Activated T-helper 17 cell treated with anti-CD3 and anti-CD28 coated beads, Interleukin-2, amount 50 U/mL, for 72 hours (primary cell): ENCODE measurements at regions not wholly inside any gene's neighbourhood (a gene's known extent, or its start where the extent isn't known, plus 50 kb on each side); places are given as distances from the start of the nearest gene placed in this dataset.

ENCODE experiments used
- ATAC-seq: fragments of 150-1000 bp; cut with Tn5 transposase; replicated peaks from 2 replicates; pipeline ENCODE4 v1.10.0; 2021; ENCODE audit warnings: mild to moderate bottlenecking, moderate library complexity
- H3K27ac Mint-ChIP-seq: one replicate; pipeline ENCODE4 v1.8.0; 2022; ENCODE audit warnings: mixed read lengths
- H3K27me3 Mint-ChIP-seq: one replicate; pipeline ENCODE4 v1.8.0; 2022; ENCODE audit warnings: mixed read lengths
- H3K36me3 Mint-ChIP-seq: one replicate; pipeline ENCODE4 v1.8.0; 2022; ENCODE audit warnings: low read depth, mild to moderate bottlenecking, mixed read lengths
- H3K4me1 Mint-ChIP-seq: one replicate; pipeline ENCODE4 v1.8.0; 2022; ENCODE audit warnings: mixed read lengths
- H3K4me3 Mint-ChIP-seq: one replicate; pipeline ENCODE4 v1.8.0; 2022; ENCODE audit warnings: mild to moderate bottlenecking, mixed read lengths
- H3K9me3 Mint-ChIP-seq: one replicate; pipeline ENCODE4 v1.8.0; 2022; ENCODE audit warnings: mixed read lengths

DNA sequence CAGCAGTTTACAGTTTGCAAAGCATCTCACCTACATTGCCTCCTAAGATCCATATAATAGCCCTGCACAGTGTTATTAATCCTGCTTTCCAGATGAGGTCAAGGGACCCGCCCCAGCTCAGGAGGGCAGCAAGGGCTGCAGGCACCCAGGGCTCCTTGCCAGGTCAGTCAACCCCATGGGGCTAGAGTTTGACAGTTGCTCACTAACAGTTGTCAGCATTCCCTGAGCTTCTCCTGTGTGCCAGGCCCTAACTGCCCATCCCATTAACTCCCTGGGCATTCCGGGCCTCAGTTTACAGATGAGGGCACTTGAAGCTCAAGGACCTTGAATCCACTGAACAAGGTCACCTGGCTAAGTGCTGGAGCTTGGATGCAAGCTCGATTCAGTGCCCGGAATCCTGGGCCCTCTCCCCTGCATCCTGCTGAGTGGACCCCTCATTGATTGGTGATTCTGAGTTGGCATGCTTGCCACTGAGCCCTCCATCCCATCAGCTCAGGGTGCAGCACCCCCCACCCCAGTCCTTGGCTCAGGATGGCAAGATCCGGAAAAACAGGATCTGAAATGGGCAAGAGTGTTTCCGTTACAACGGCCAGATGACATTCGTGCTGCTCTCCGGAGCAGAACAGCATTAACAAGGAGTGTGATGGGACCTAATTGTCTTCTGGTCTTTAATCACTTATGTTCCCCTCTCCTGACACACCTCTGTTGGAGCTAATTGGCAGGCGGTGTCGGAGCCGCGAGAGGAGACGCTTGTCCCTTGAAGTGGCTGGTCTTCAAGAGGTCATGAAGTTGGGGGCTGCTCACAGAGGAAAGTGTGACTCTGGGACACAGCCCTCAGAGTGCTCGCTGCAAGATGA, 87.4 kb upstream of the SHISAL1 start:
- Mint-ChIP-seq H3K27ac (no peak overlapping the region), H3K36me3 (no peaks in the 10 kb centered on the region), H3K4me1 (no peaks in the 10 kb centered on the region), H3K9me3 (no peaks in the 10 kb centered on the region), H3K27me3 (no peaks in the 10 kb centered on the region), H3K4me3 (no peak overlapping the region)
- ATAC-seq = no peak

- Mint-ChIP-seq H3K27ac (no peak overlapping the region), H3K36me3 (no peaks in the 10 kb centered on the region), H3K4me1 (no peaks in the 10 kb centered on the region), H3K4me3 (no peak overlapping the region), H3K27me3 (no peaks in the 10 kb centered on the region), H3K9me3 (no peaks in the 10 kb centered on the region)
- ATAC-seq = no peak
Measured at GRCh38 chr22:44398856-44399837, 86.4 kb upstream of the SHISAL1 start.

DNA sequence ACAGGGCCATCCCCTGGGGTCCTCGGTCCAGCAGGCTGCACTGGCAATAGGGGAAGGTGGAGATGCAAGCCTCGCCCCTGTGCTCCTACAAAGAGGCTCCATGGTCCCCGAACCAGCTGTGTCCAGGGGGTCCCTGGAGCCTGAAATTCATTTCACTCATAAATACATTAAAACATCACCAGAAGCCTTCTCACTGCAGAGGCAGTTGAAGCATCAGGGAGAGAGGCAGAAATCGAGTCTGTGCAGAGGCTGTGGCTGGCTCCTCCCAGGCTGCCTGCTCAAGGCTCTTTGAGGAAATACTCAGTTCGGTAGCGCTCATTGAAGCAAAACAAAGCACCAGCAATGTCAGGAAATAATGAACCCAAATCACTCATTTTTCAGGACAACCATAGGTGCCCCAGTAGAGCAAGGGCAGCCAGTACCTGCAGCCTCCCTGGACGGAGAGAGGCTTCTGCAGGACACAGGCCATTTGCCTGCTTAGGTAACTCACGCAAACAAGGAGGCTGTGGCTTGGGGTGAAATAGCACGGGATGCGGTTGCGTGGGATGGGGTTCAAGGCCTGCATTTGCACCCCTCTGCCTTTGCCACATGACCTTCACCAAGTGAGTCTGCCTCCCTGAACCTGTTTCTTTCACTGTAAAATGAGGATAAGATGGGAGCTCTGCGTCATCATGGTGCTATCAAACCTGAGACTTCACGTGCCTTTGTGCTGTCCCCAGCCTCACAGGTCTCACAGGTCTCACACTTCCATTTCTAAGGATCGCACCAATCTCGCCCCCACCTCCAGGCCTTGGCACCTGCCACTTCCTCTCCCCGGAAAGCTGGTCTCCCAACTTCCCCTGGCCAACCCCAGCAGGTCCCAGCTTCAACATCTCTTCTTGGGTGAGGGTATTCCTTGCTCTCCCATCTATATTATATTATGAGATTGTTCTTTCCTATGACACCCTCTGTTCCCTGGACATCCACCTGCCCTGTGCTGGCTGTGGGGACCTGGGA, 84.3 kb upstream of the SHISAL1 start:
- no peaks in the 10 kb centered on the region for H3K36me3 Mint-ChIP-seq
- no peaks in the 10 kb centered on the region for H3K27me3 Mint-ChIP-seq
- H3K4me3 Mint-ChIP-seq = no peak overlapping the region
- no peaks in the 10 kb centered on the region for H3K9me3 Mint-ChIP-seq
- no peak overlapping the region for H3K27ac Mint-ChIP-seq
- H3K4me1 Mint-ChIP-seq = no peaks in the 10 kb centered on the region
- no peak for ATAC-seq

- Mint-ChIP-seq H3K9me3 (no peaks in the 10 kb centered on the region), H3K27me3 (peaks cover 4% of the 10 kb centered on the region), H3K4me1 (no peaks in the 10 kb centered on the region), H3K4me3 (no peak overlapping the region), H3K36me3 (no peaks in the 10 kb centered on the region), H3K27ac (no peak overlapping the region)
- ATAC-seq = no peak
Measured at GRCh38 chr22:44396021-44396726, 83.4 kb upstream of the SHISAL1 start.

DNA sequence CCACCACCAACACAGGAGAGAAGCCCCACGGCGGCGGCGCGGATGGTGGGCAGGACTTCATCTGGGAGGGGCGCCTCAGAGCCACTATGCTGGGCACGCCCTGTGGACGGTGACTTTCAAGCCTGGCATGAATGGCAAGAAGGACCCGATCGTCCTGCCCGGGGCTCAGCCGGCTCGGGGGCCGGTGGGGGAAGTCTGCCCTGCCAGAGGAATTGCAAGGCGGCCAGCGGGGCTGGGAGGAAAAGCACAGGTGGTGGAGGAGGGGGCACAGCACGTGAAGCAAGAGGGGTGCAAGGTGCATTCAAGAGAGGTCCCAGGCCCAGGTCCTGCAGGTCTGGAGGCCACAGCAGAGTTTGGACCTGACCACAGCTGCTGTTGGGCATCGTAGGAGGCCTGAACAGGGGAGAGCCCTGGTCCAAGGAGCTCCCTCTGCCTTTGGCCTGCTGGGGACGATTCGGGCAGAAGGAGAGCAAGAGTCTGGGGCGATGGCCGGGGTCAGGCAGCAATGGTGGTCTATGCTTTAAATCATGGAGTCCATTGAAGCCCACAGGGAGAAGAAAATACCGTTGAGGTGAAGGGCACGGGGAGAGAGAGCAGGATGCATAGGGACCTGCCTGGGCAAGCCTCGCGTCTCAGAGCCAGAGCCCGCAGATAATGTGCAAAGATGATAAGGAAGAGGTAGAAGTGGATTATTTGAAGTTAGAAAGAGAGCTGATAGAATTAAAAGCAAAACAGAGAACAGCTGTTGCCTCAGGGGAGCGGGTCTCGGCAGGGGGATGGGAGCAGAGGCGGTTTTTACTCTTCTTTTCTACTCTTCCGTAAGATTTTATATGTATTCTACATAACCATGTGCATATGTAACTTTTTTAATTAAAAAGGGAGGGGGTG, 82.6 kb upstream of the SHISAL1 start:
- peaks cover 4% of the 10 kb centered on the region for H3K27me3 Mint-ChIP-seq
- no peak overlapping the region for H3K27ac Mint-ChIP-seq
- H3K4me3 Mint-ChIP-seq = no peak overlapping the region
- no peaks in the 10 kb centered on the region for H3K9me3 Mint-ChIP-seq
- no peaks in the 10 kb centered on the region for H3K36me3 Mint-ChIP-seq
- H3K4me1 Mint-ChIP-seq = no peaks in the 10 kb centered on the region
- no peak for ATAC-seq

DNA sequence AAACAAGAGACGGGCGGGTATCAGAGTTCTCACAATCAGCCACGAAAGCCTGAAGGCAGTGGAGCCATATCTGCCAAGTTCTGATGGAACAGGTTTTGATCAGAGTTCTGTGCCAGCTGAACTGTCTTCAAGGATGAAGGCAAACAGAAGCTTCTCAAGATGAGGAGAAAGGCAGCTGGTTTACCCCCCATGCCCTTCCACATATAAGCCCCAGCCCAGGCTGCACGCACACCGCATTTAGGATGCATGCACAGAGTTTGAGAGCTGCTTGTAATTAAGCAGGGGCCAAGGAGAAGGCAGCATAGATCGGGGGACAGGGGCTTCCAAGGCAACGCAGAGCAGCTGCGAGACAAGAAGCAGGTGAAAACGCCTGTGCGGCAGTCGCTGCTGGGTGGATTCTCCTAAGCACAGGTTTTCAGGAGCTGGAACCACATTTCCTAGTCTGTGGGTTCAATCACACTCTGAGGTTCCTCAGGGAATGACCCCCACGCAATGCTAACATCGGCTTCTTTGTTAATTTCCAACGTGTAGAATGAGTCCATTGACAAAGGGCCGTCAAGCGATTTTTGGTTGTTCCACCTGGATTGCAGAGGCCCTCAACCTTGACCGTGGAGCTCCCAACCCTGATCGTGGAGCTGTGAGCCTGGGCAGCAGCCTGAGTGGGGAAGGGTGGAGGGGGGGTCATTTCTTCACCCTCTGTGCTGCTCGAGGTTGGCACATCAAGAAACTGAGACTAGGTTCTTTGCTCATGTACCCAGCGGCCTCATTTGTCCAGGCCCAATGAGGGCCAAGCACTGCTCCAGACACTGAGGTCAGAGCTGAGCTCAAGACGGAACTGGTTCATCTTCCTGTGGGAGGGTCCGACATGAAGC, 81.7 kb upstream of the SHISAL1 start:
- H3K9me3 Mint-ChIP-seq = no peaks in the 10 kb centered on the region
- no peak overlapping the region for H3K27ac Mint-ChIP-seq
- peaks cover 4% of the 10 kb centered on the region for H3K27me3 Mint-ChIP-seq
- H3K4me3 Mint-ChIP-seq = no peak overlapping the region
- no peak for ATAC-seq
- H3K4me1 Mint-ChIP-seq = no peaks in the 10 kb centered on the region
- H3K36me3 Mint-ChIP-seq = no peaks in the 10 kb centered on the region

- no peaks in the 10 kb centered on the region for H3K4me1 Mint-ChIP-seq
- H3K27ac Mint-ChIP-seq = no peak overlapping the region
- H3K36me3 Mint-ChIP-seq = no peaks in the 10 kb centered on the region
- no peak for ATAC-seq
- H3K4me3 Mint-ChIP-seq = no peak overlapping the region
- peaks cover 4% of the 10 kb centered on the region for H3K27me3 Mint-ChIP-seq
- no peaks in the 10 kb centered on the region for H3K9me3 Mint-ChIP-seq
Measured at GRCh38 chr22:44393066-44393465, 80.3 kb upstream of the SHISAL1 start.

DNA sequence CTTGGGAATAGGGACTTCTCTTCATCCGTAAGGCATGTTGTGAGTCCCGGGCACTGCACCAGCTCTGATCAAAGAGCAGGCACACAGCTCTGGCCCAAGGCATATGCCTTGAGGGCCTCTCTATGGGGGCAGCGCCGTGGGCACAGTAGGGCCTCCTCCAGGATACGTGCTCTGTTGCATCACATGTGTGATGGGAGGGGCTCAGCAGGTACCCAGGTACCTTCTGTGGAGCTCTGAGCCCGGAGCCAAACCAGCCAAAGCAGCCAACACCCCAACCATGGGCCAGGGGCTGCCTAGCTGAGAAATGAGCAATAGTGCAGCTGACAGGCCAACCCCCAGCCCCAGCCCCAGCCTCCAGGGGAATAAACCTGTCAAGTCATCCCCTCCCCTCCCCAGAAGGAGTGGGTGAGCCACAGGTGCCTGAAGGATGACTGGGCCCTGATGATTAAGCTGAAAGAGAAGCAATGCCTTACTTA, 79.7 kb upstream of the SHISAL1 start:
- peaks cover 4% of the 10 kb centered on the region for H3K27me3 Mint-ChIP-seq
- no peaks in the 10 kb centered on the region for H3K9me3 Mint-ChIP-seq
- no peak overlapping the region for H3K27ac Mint-ChIP-seq
- ATAC-seq = no peak
- no peak overlapping the region for H3K4me3 Mint-ChIP-seq
- no peaks in the 10 kb centered on the region for H3K4me1 Mint-ChIP-seq
- no peaks in the 10 kb centered on the region for H3K36me3 Mint-ChIP-seq

DNA sequence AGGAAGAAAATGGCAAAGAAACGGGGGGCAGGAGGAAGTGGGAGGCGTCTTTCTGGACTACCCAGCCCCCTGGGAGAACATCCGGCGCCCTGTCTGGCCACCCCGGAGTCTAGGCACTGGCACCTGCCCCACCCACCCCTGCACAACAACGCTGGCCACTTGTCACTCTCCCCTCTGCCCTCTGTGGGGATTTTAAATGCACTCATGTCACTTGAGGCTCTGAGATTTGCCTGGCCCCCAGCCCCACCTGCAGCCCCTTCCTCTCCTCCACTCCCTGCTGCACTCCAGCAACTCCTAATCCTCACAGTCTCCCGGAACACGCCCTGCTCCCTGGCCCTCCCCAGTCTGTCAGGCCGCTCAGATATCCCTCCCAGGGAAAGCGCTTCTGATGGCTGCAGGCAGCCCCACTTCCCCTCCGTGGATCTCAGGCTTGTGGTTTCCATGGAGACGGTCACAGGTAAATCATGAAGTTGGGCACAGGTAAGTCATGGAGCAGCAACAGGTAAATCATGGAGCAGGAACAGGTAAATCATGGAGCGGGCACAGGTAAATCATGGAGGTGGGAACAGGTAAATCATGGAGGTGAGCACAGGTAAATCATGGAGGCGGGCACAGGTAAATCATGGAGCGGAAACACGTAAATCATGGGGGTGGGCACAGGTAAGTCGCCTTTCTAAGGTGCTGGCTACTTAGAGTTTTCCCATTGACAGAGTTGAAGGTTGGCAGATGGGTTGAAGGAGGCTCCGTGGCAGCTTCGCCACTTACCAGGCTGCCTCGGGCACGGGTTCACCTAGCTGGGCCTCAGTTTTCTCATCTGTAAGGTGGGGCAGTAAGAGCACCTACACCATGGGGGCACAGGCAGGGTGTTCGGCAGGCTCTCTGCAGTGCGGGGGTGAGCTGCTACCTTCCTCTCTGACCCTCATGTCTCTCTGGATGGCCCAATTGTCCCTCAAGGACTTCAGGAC, 79.0 kb upstream of the SHISAL1 start:
- no peak overlapping the region for H3K4me3 Mint-ChIP-seq
- no peaks in the 10 kb centered on the region for H3K9me3 Mint-ChIP-seq
- H3K36me3 Mint-ChIP-seq = no peaks in the 10 kb centered on the region
- ATAC-seq = no peak
- H3K27ac Mint-ChIP-seq = no peak overlapping the region
- H3K27me3 Mint-ChIP-seq = peaks cover 9% of the 10 kb centered on the region
- H3K4me1 Mint-ChIP-seq = no peaks in the 10 kb centered on the region

GRCh38 chr22:44391015-44391414, 78.3 kb upstream of the SHISAL1 start:
- no peaks in the 10 kb centered on the region for H3K4me1 Mint-ChIP-seq

GRCh38 chr22:44390613-44390970, 77.8 kb upstream of the SHISAL1 start:
- Mint-ChIP-seq H3K9me3 (no peaks in the 10 kb centered on the region), H3K27me3 (peaks cover 16% of the 10 kb centered on the region), H3K4me3 (no peak overlapping the region), H3K4me1 (no peaks in the 10 kb centered on the region), H3K27ac (no peak overlapping the region), H3K36me3 (no peaks in the 10 kb centered on the region)
- ATAC-seq = no peak

More at GRCh38 chr22:44391015-44391414, 78.3 kb upstream of the SHISAL1 start:
- no peak overlapping the region for H3K4me3 Mint-ChIP-seq
- H3K27ac Mint-ChIP-seq = no peak overlapping the region
- H3K36me3 Mint-ChIP-seq = no peaks in the 10 kb centered on the region
- no peak for ATAC-seq
- peaks cover 16% of the 10 kb centered on the region for H3K27me3 Mint-ChIP-seq
- no peaks in the 10 kb centered on the region for H3K9me3 Mint-ChIP-seq
